Choroid plexus epithelial cell (primary cell): ENCODE measurements at regions not wholly inside any gene's neighbourhood (a gene's known extent, or its start where the extent isn't known, plus 50 kb on each side); places are given as distances from the start of the nearest gene placed in this dataset.
"Not testable (repeated sequence)": the region's sequence is repeated elsewhere in the genome, so short reads cannot be mapped to it uniquely, and the experiment has no call there.

ENCODE experiments used
- DNase-seq: peaks from one replicate; pipeline ENCODE4 v3.0.0-alpha.2; 2010; ENCODE audit warnings: low read depth
- H3K4me3 ChIP-seq: 2 replicates; pipeline ENCODE4 v1.5.1; 2011; ENCODE audit warnings: low read depth, mild to moderate bottlenecking, control low read depth, low read length, moderate library complexity
- CTCF ChIP-seq: conservative IDR thresholded peaks from 2 replicates; pipeline ENCODE4 v1.5.1; 2011; ENCODE audit warnings: low read depth, mild to moderate bottlenecking, control low read depth, inconsistent platforms, low read length, moderate library complexity

- no peak overlapping the region for H3K4me3 ChIP-seq
- TF ChIP-seq CTCF, result no peak
- peak; percentile 4 for DNase-seq
Measured at GRCh38 chr11:127965939-127966668, 621.3 kb downstream of the ETS1 start.

GRCh38 chr11:127962416-127962815, 624.9 kb downstream of the ETS1 start:
- no peak for TF ChIP-seq CTCF
- no peak overlapping the region for H3K4me3 ChIP-seq
- no peak for DNase-seq

GRCh38 chr11:127950162-127950561, 637.2 kb downstream of the ETS1 start:
- no peak for DNase-seq
- H3K4me3 ChIP-seq, result no peak overlapping the region
- no peak for TF ChIP-seq CTCF

GRCh38 chr11:127943763-127944162, 643.6 kb downstream of the ETS1 start:
- no peak overlapping the region for H3K4me3 ChIP-seq
- TF ChIP-seq CTCF, result no peak
- no peak for DNase-seq

- H3K4me3 ChIP-seq, result no peak overlapping the region
- TF ChIP-seq CTCF, result no peak
- DNase-seq, result no peak
Measured at GRCh38 chr11:127943152-127943551, 644.2 kb downstream of the ETS1 start.

GRCh38 chr11:127941554-127941953, 645.8 kb downstream of the ETS1 start:
- H3K4me3 ChIP-seq, DNase-seq: not testable (repeated sequence)

GRCh38 chr11:127939000-127939399, 648.4 kb downstream of the ETS1 start:
- no peak overlapping the region for H3K4me3 ChIP-seq
- DNase-seq, result no peak
- TF ChIP-seq CTCF, result no peak
